ENCODE measurements at regions not wholly inside any gene's neighbourhood (a gene's known extent, or its start where the extent isn't known, plus 50 kb on each side); places are given as distances from the start of the nearest gene placed in this dataset.

DNA sequence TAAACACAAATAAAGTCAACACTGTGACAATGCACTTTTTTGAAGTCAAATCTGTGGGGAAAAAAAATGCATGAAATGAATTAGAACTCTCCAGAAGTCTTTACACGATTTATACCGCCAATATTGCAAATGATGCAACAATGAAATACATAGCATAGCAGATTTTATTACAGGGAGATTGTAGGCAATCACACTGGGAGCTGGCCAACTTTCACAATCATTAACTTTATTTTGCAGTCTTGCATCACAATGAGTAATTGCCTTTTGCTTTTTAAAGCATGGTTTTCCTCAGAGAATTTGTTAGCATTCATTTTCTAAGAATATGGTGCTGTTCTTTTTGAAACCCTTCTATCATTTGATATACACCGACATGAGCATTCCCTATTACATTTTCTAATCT is 366.4 kb upstream of the FSIP2 start:
- CTCF ChIA-PET: no interaction called here
- intact Hi-C loops (cut with DNase I, micrococcal nuclease): no loop called here
- TF ChIP-seq CTCF (IDR thresholded peaks at IDR 0.05): no peak
- ATAC-seq (ENCODE audit: poor library complexity) (no peak), DNase-seq (no peak)
- H3K27me3 Mint-ChIP-seq: no peaks in the 10 kb centered on the region
- no peaks in the 10 kb centered on the region for H3K4me1 Mint-ChIP-seq (ENCODE audit: low read depth)
- Histone ChIP-seq H3K27me3 (ENCODE audit: control insufficient read depth in 1 of 2, insufficient read depth in 2 of 2, low read length in 2 of 2) (no peaks in the 10 kb centered on the region), H3K27ac (ENCODE audit: low read depth in 1 of 2, low read length in 2 of 2) (no peak overlapping the region), H3K4me3 (ENCODE audit: low read length) (no peak overlapping the region), H3K4me1 (ENCODE audit: insufficient read depth, low read length) (no peaks in the 10 kb centered on the region), H3K36me3 (ENCODE audit: insufficient read depth, low read length) (no peaks in the 10 kb centered on the region), H3K9me3 (ENCODE audit: control insufficient read depth in 1 of 2, insufficient read depth in 1 of 2, low read length in 2 of 2) (peaks cover 0 to 6% of the 10 kb centered on the region in 2 experiments)
- no peak overlapping the region for H3K27ac Mint-ChIP-seq
- no peak overlapping the region for H3K4me3 Mint-ChIP-seq
- no peaks in the 10 kb centered on the region for H3K9me3 Mint-ChIP-seq
- H3K36me3 Mint-ChIP-seq (ENCODE audit: low read depth): no peaks in the 10 kb centered on the region
- POLR2A ChIA-PET: no interaction called here

- no peaks in the 10 kb centered on the region for H3K27me3 ChIP-seq (ENCODE audit: control insufficient read depth in 1 of 2, insufficient read depth in 2 of 2, low read length in 2 of 2)
- no peaks in the 10 kb centered on the region for H3K27me3 Mint-ChIP-seq
Measured at GRCh38 chr2:185373229-185373628, 365.4 kb upstream of the FSIP2 start.

GRCh38 chr2:185374878-185375277 is 363.7 kb upstream of the FSIP2 start:
- TF ChIP-seq CTCF (IDR thresholded peaks at IDR 0.05): no peak
- Histone ChIP-seq H3K27ac (ENCODE audit: low read depth in 1 of 2, low read length in 2 of 2) (no peak overlapping the region), H3K36me3 (ENCODE audit: insufficient read depth, low read length) (no peaks in the 10 kb centered on the region), H3K4me1 (ENCODE audit: insufficient read depth, low read length) (no peaks in the 10 kb centered on the region), H3K27me3 (ENCODE audit: control insufficient read depth in 1 of 2, insufficient read depth in 2 of 2, low read length in 2 of 2) (no peaks in the 10 kb centered on the region), H3K9me3 (ENCODE audit: control insufficient read depth in 1 of 2, insufficient read depth in 1 of 2, low read length in 2 of 2) (peaks cover 0 to 7% of the 10 kb centered on the region in 2 experiments), H3K4me3 (ENCODE audit: low read length) (no peak overlapping the region)
- Mint-ChIP-seq H3K4me3 (no peak overlapping the region), H3K27me3 (no peaks in the 10 kb centered on the region), H3K9me3 (peaks cover 4% of the 10 kb centered on the region), H3K27ac (no peak overlapping the region), H3K36me3 (ENCODE audit: low read depth) (no peaks in the 10 kb centered on the region), H3K4me1 (ENCODE audit: low read depth) (no peaks in the 10 kb centered on the region)
- intact Hi-C loops (cut with DNase I, micrococcal nuclease): no loop called here
- ChIA-PET POLR2A (no interaction called here), CTCF (no interaction called here)
- ATAC-seq (ENCODE audit: poor library complexity) (no peak), DNase-seq (no peak)

More at GRCh38 chr2:185373229-185373628, 365.4 kb upstream of the FSIP2 start:
- Mint-ChIP-seq H3K9me3 (no peaks in the 10 kb centered on the region), H3K4me1 (ENCODE audit: low read depth) (no peaks in the 10 kb centered on the region), H3K4me3 (no peak overlapping the region), H3K27ac (no peak overlapping the region), H3K36me3 (ENCODE audit: low read depth) (no peaks in the 10 kb centered on the region)
- intact Hi-C loops (cut with DNase I, micrococcal nuclease): no loop called here
- Histone ChIP-seq H3K9me3 (ENCODE audit: control insufficient read depth in 1 of 2, insufficient read depth in 1 of 2, low read length in 2 of 2) (peaks cover 0 to 7% of the 10 kb centered on the region in 2 experiments), H3K27ac (ENCODE audit: low read depth in 1 of 2, low read length in 2 of 2) (no peak overlapping the region), H3K36me3 (ENCODE audit: insufficient read depth, low read length) (no peaks in the 10 kb centered on the region), H3K4me3 (ENCODE audit: low read length) (no peak overlapping the region), H3K4me1 (ENCODE audit: insufficient read depth, low read length) (no peaks in the 10 kb centered on the region)
- no peak for DNase-seq
- CTCF ChIA-PET: no interaction called here
- POLR2A ChIA-PET: no interaction called here
- ATAC-seq (ENCODE audit: poor library complexity): no peak
- TF ChIP-seq CTCF (IDR thresholded peaks at IDR 0.05): no peak

Measured in CD4-positive, alpha-beta T cell (primary cell).